ENCODE measurements at regions not wholly inside any gene's neighbourhood (a gene's known extent, or its start where the extent isn't known, plus 50 kb on each side); places are given as distances from the start of the nearest gene placed in this dataset.

DNA sequence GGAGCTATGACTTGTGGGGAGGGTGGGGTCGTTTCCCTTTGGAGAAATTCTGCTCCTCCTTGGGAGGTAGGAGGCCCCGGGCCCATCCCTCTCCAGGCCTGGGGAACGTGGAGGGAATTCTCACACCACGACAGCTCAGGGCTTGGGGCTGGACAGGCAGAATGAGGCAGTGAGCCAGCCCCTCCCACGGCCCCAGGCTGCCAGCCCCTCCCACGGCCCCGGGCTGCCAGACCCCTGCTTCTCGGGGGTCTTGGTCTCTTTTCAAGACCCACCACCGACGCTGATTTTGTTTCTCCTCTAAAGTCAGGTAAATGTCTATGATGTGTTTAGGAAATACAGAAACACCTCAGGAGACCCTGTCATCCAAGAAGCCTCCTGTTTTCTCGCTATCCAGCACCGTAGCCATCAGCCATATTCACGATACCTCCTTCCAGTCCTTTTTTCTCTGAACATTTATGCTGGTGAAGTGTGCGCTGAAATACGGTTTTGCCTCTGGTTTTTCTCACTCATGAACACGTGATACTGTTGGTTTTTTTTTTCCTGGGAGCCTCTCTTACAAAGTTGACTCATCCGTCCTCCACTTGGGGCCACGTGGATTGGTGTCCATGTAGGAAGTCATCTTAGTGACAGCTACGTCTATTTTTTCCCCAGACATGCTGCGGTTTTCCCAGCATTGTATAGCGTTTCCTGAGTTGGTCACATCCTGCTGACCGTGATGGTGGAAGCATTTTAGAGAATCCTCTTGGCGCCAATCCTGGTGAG, 1219.6 kb downstream of the BRD1 start:
- no peak overlapping the region for H3K4me3 ChIP-seq (ENCODE audit: insufficient read depth, low read length, poor library complexity, severe bottlenecking)
- no peaks in the 10 kb centered on the region for H4K20me1 ChIP-seq (ENCODE audit: low read depth, low read length)
- H3K9me3 ChIP-seq (ENCODE audit: insufficient read depth, low read length): no peaks in the 10 kb centered on the region
- TF ChIP-seq EZH2phosphoT487 (conservative IDR thresholded peaks at IDR 0.05; ENCODE audit: low read length): no peak
- TF ChIP-seq, protein P1, sequence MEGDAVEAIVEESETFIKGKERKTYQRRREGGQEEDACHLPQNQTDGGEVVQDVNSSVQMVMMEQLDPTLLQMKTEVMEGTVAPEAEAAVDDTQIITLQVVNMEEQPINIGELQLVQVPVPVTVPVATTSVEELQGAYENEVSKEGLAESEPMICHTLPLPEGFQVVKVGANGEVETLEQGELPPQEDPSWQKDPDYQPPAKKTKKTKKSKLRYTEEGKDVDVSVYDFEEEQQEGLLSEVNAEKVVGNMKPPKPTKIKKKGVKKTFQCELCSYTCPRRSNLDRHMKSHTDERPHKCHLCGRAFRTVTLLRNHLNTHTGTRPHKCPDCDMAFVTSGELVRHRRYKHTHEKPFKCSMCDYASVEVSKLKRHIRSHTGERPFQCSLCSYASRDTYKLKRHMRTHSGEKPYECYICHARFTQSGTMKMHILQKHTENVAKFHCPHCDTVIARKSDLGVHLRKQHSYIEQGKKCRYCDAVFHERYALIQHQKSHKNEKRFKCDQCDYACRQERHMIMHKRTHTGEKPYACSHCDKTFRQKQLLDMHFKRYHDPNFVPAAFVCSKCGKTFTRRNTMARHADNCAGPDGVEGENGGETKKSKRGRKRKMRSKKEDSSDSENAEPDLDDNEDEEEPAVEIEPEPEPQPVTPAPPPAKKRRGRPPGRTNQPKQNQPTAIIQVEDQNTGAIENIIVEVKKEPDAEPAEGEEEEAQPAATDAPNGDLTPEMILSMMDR (IDR thresholded peaks at IDR 0.05; ENCODE audit: insufficient read depth, low read length, poor library complexity, severe bottlenecking): no peak
- no peaks in the 10 kb centered on the region for H3K36me3 ChIP-seq (ENCODE audit: low read length)
- H3K27ac ChIP-seq (ENCODE audit: low read depth, low read length): no peak overlapping the region
- H3F3A ChIP-seq (ENCODE audit: insufficient read depth): no peaks in the 10 kb centered on the region
- no peaks in the 10 kb centered on the region for H3K27me3 ChIP-seq (ENCODE audit: low read length)
- no peak overlapping the region for H3K4me2 ChIP-seq (ENCODE audit: low read depth, low read length, poor library complexity, severe bottlenecking)
- no peaks in the 10 kb centered on the region for H3K79me2 ChIP-seq (ENCODE audit: insufficient read depth, low read length)
- no peak overlapping the region for H2AFZ ChIP-seq (ENCODE audit: low read depth, low read length, severe bottlenecking)
- H3K9ac ChIP-seq (ENCODE audit: low read length): no peak overlapping the region
- H3K9me2 ChIP-seq (replicated peaks; ENCODE audit: insufficient read depth, low read length): no peaks in the 10 kb centered on the region

DNA sequence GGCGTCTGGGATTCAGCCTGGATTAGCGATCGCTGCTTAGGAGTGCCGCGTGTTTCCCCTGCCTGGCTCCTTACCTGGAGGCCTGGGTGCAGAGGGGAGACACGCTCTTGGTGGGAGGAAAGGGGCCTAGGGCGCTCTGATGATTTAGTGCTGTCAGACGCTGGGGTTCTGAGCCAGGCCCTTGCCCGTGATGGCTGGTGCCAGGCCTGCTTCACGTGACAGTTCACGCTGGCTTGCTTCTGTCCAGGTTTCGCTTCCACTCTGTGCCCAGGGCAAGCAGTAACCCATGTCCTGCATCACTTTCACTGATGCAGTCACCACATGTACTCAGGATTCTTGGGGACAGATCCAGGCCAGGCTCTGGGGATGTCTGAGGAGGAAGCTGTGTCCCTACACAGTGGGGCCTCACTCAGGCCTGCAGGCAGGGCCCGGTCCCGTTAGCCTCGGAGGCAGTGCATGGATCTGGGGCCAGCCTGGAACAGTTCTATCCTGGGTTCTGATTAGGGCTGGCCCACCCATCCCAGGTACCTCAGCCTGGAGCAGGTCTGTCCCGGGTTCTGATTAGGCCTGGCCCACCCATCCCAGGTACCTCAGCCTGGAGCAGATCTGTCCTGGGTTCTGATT, 1220.9 kb downstream of the BRD1 start:
- H3K4me2 ChIP-seq (ENCODE audit: low read depth, low read length, poor library complexity, severe bottlenecking): no peak overlapping the region
- H3K9me2 ChIP-seq (replicated peaks; ENCODE audit: insufficient read depth, low read length): no peaks in the 10 kb centered on the region
- H3K27me3 ChIP-seq (ENCODE audit: low read length): no peaks in the 10 kb centered on the region
- no peaks in the 10 kb centered on the region for H3K79me2 ChIP-seq (ENCODE audit: insufficient read depth, low read length)
- no peak overlapping the region for H3K27ac ChIP-seq (ENCODE audit: low read depth, low read length)
- no peak overlapping the region for H3K4me3 ChIP-seq (ENCODE audit: insufficient read depth, low read length, poor library complexity, severe bottlenecking)
- TF ChIP-seq, protein P1 (IDR thresholded peaks at IDR 0.05; ENCODE audit: insufficient read depth, low read length, poor library complexity, severe bottlenecking): no peak
- H4K20me1 ChIP-seq (ENCODE audit: low read depth, low read length): no peaks in the 10 kb centered on the region
- no peaks in the 10 kb centered on the region for H3K9me3 ChIP-seq (ENCODE audit: insufficient read depth, low read length)
- no peak overlapping the region for H2AFZ ChIP-seq (ENCODE audit: low read depth, low read length, severe bottlenecking)
- H3K36me3 ChIP-seq (ENCODE audit: low read length): no peaks in the 10 kb centered on the region
- H3K9ac ChIP-seq (ENCODE audit: low read length): no peak overlapping the region
- no peaks in the 10 kb centered on the region for H3F3A ChIP-seq (ENCODE audit: insufficient read depth)

DNA sequence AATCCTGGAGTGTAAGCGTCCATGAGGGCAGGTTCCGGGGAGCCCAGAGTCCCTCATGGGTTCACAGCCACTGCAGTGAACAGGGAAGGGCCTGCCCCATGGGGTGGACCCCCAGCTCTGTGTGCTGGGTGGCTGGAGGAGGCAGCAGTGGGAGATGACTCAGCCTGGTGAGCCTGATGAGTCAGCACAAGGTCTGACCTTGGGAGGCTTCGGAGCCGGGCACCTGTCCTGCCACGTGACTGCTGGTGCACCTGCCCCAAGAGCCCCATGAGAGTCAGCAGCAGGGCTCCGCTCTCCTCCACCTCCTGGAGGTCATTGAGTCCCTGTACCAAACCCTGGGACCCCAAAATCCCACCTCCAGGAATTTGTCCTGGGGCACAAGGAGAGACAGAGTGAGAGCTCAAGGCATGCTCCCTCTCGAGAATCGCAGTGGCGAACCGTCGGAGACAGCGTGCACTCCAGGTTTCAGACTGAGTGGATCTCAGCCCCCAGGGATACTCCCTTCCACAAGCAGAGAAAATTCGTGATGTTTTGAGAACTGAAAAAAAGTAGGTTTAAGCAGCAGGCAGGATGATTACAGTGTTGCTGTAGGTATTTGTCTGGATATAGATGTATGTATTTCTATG, 1221.7 kb downstream of the BRD1 start:
- Histone ChIP-seq H3K36me3 (ENCODE audit: low read length) (no peaks in the 10 kb centered on the region), H3F3A (ENCODE audit: insufficient read depth) (no peaks in the 10 kb centered on the region), H4K20me1 (ENCODE audit: low read depth, low read length) (no peaks in the 10 kb centered on the region), H3K27me3 (ENCODE audit: low read length) (no peaks in the 10 kb centered on the region), H3K27ac (ENCODE audit: low read depth, low read length) (no peak overlapping the region), H3K9me2 (replicated peaks; ENCODE audit: insufficient read depth, low read length) (no peaks in the 10 kb centered on the region), H3K9me3 (ENCODE audit: insufficient read depth, low read length) (no peaks in the 10 kb centered on the region), H3K9ac (ENCODE audit: low read length) (no peak overlapping the region), H2AFZ (ENCODE audit: low read depth, low read length, severe bottlenecking) (no peak overlapping the region), H3K4me3 (ENCODE audit: insufficient read depth, low read length, poor library complexity, severe bottlenecking) (no peak overlapping the region), H3K79me2 (ENCODE audit: insufficient read depth, low read length) (no peaks in the 10 kb centered on the region), H3K4me2 (ENCODE audit: low read depth, low read length, poor library complexity, severe bottlenecking) (no peak overlapping the region)
- no peak for TF ChIP-seq EZH2phosphoT487 (conservative IDR thresholded peaks at IDR 0.05; ENCODE audit: low read length)
- TF ChIP-seq, protein P1 (IDR thresholded peaks at IDR 0.05; ENCODE audit: insufficient read depth, low read length, poor library complexity, severe bottlenecking): no peak
